Immature natural killer cell (primary cell): ENCODE measurements at regions not wholly inside any gene's neighbourhood (a gene's known extent, or its start where the extent isn't known, plus 50 kb on each side); places are given as distances from the start of the nearest gene placed in this dataset.

Source experiments
- DNase-seq, 3 donors: peaks; one replicate each; pipeline ENCODE4 v3.0.0; 2022; ENCODE audit warnings: mixed read lengths in 1 of 3
- H3K27ac Mint-ChIP-seq, 6 donors: one replicate each; pipeline ENCODE4 v1.8.0; 2020; ENCODE audit warnings: mixed read lengths in 6 of 6, mild to moderate bottlenecking in 5 of 6, inconsistent platforms in 4 of 6, moderate library complexity in 3 of 6
- H3K27me3 Mint-ChIP-seq, 3 donors: one replicate each; pipeline ENCODE4 v1.8.0; 2020 to 2021; ENCODE audit warnings: low read depth in 3 of 3, mild to moderate bottlenecking in 3 of 3, mixed read lengths in 3 of 3, moderate library complexity in 3 of 3, inconsistent platforms in 1 of 3
- H3K36me3 Mint-ChIP-seq, 3 donors: one replicate each; pipeline ENCODE4 v1.8.0; 2020; ENCODE audit warnings: mixed read lengths in 3 of 3, inconsistent platforms in 2 of 3, mild to moderate bottlenecking in 2 of 3
- H3K4me1 Mint-ChIP-seq, 2 donors: one replicate each; pipeline ENCODE4 v1.8.0; 2020; ENCODE audit warnings: inconsistent platforms in 2 of 2, mild to moderate bottlenecking in 2 of 2, mixed read lengths in 2 of 2, moderate library complexity in 1 of 2
- H3K4me3 Mint-ChIP-seq, 5 donors: one replicate each; pipeline ENCODE4 v1.8.0; 2020; ENCODE audit warnings: mild to moderate bottlenecking in 5 of 5, mixed read lengths in 5 of 5, inconsistent platforms in 3 of 5, moderate library complexity in 3 of 5
- H3K9me3 Mint-ChIP-seq, 6 donors: one replicate each; pipeline ENCODE4 v1.8.0; 2020; ENCODE audit warnings: mild to moderate bottlenecking in 6 of 6, mixed read lengths in 6 of 6, inconsistent platforms in 4 of 6, moderate library complexity in 3 of 6

GRCh38 chr10:60728056-60728455 is 50.2 kb upstream of the CDK1 start:
- Mint-ChIP-seq H3K27ac (peak overlapping the region in 4 of 6 donors; percentile 45 to 89 (median 54)), H3K4me1 (peaks cover 30 to 42% of the 10 kb centered on the region in 2 donors), H3K27me3 (peaks cover 0 to 11% (median 0%) of the 10 kb centered on the region in 3 donors), H3K4me3 (peak overlapping the region; percentile 18 to 52 (median 29)), H3K36me3 (no peaks in the 10 kb centered on the region), H3K9me3 (peaks cover 0 to 3% (median 0%) of the 10 kb centered on the region in 6 donors)
- DNase-seq = peak; percentile 11 to 31 (median 13)

- no peaks in the 10 kb centered on the region for H3K36me3 Mint-ChIP-seq
- peaks cover 0 to 3% (median 0%) of the 10 kb centered on the region in 6 donors for H3K9me3 Mint-ChIP-seq
- H3K27me3 Mint-ChIP-seq = peaks cover 0 to 4% (median 0%) of the 10 kb centered on the region in 3 donors
- no peak overlapping the region for H3K4me3 Mint-ChIP-seq
- no peak for DNase-seq
- peaks cover 16 to 27% of the 10 kb centered on the region in 2 donors for H3K4me1 Mint-ChIP-seq
- no peak overlapping the region for H3K27ac Mint-ChIP-seq
Measured at GRCh38 chr10:60726257-60726656, 52.0 kb upstream of the CDK1 start.

- Mint-ChIP-seq H3K4me1 (peaks cover under 1 to 3% of the 10 kb centered on the region in 2 donors), H3K27ac (no peak overlapping the region), H3K9me3 (peaks cover 0 to 4% (median 0%) of the 10 kb centered on the region in 6 donors), H3K27me3 (peaks cover 2 to 4% (median 2%) of the 10 kb centered on the region in 3 donors), H3K36me3 (no peaks in the 10 kb centered on the region), H3K4me3 (no peak overlapping the region)
- no peak for DNase-seq
Measured at GRCh38 chr10:60722623-60723022, 55.7 kb upstream of the CDK1 start.

- Mint-ChIP-seq H3K4me3 (no peak overlapping the region), H3K27ac (no peak overlapping the region), H3K9me3 (peaks cover 0 to 4% (median 0%) of the 10 kb centered on the region in 6 donors), H3K27me3 (peaks cover 2 to 7% (median 2%) of the 10 kb centered on the region in 3 donors), H3K4me1 (peaks cover 1% of the 10 kb centered on the region in 2 donors), H3K36me3 (no peaks in the 10 kb centered on the region)
- no peak for DNase-seq
Measured at GRCh38 chr10:60719721-60720120, 58.6 kb upstream of the CDK1 start.

- no peak for DNase-seq
- no peaks in the 10 kb centered on the region for H3K36me3 Mint-ChIP-seq
- H3K27ac Mint-ChIP-seq = no peak overlapping the region
- peaks cover 0 to 1% (median 0%) of the 10 kb centered on the region in 6 donors for H3K9me3 Mint-ChIP-seq
- peaks cover 10% of the 10 kb centered on the region in 2 donors for H3K4me1 Mint-ChIP-seq
- H3K27me3 Mint-ChIP-seq = peaks cover 2 to 7% (median 2%) of the 10 kb centered on the region in 3 donors
- no peak overlapping the region for H3K4me3 Mint-ChIP-seq
Measured at GRCh38 chr10:60718886-60719285, 59.4 kb upstream of the CDK1 start.

- Mint-ChIP-seq H3K27me3 (peaks cover 2 to 3% (median 2%) of the 10 kb centered on the region in 3 donors), H3K9me3 (peaks cover 0 to 1% (median 0%) of the 10 kb centered on the region in 6 donors), H3K4me3 (no peak overlapping the region), H3K4me1 (peaks cover 13 to 18% of the 10 kb centered on the region in 2 donors), H3K27ac (no peak overlapping the region), H3K36me3 (no peaks in the 10 kb centered on the region)
- no peak for DNase-seq
Measured at GRCh38 chr10:60717852-60718251, 60.4 kb upstream of the CDK1 start.

- H3K27me3 Mint-ChIP-seq = peaks cover 0 to 4% (median 3%) of the 10 kb centered on the region in 3 donors
- H3K4me3 Mint-ChIP-seq = peak overlapping the region in 1 of 5 donors; percentile 10
- peaks cover 13 to 24% of the 10 kb centered on the region in 2 donors for H3K4me1 Mint-ChIP-seq
- peak overlapping the region in 1 of 6 donors; percentile 23 for H3K27ac Mint-ChIP-seq
- peaks cover 0 to 3% (median 0%) of the 10 kb centered on the region in 6 donors for H3K9me3 Mint-ChIP-seq
- no peaks in the 10 kb centered on the region for H3K36me3 Mint-ChIP-seq
- no peak for DNase-seq
Measured at GRCh38 chr10:60714233-60714632, 64.0 kb upstream of the CDK1 start.

GRCh38 chr10:60711496-60711895 is 66.8 kb upstream of the CDK1 start:
- Mint-ChIP-seq H3K9me3 (peaks cover 0 to 5% (median 0%) of the 10 kb centered on the region in 6 donors), H3K36me3 (no peaks in the 10 kb centered on the region), H3K27ac (no peak overlapping the region), H3K4me1 (peaks cover 23 to 37% of the 10 kb centered on the region in 2 donors), H3K27me3 (peaks cover 0 to 4% (median 0%) of the 10 kb centered on the region in 3 donors), H3K4me3 (no peak overlapping the region)
- no peak for DNase-seq

- Mint-ChIP-seq H3K27ac (no peak overlapping the region), H3K27me3 (peaks cover 0 to 4% (median 0%) of the 10 kb centered on the region in 3 donors), H3K36me3 (no peaks in the 10 kb centered on the region), H3K4me1 (peaks cover 23 to 37% of the 10 kb centered on the region in 2 donors), H3K4me3 (no peak overlapping the region), H3K9me3 (peaks cover 0 to 5% (median 0%) of the 10 kb centered on the region in 6 donors)
- no peak for DNase-seq
Measured at GRCh38 chr10:60710041-60710440, 68.2 kb upstream of the CDK1 start.

GRCh38 chr10:60708666-60709065 is 69.6 kb upstream of the CDK1 start:
- Mint-ChIP-seq H3K27me3 (peaks cover 0 to 4% (median 0%) of the 10 kb centered on the region in 3 donors), H3K4me1 (peaks cover 11 to 26% of the 10 kb centered on the region in 2 donors), H3K36me3 (no peaks in the 10 kb centered on the region), H3K27ac (peak overlapping the region in 3 of 6 donors; percentile 13 to 48 (median 23)), H3K9me3 (peaks cover 0 to 3% (median 0%) of the 10 kb centered on the region in 6 donors), H3K4me3 (peak overlapping the region in 1 of 5 donors; percentile 40)
- DNase-seq = peak in 2 of 3 donors; percentile 6 to 12

- Mint-ChIP-seq H3K27ac (peak overlapping the region in 1 of 6 donors; percentile 18), H3K4me3 (no peak overlapping the region), H3K4me1 (peaks cover 10 to 19% of the 10 kb centered on the region in 2 donors), H3K9me3 (peaks cover 0 to 3% (median 0%) of the 10 kb centered on the region in 6 donors), H3K36me3 (no peaks in the 10 kb centered on the region), H3K27me3 (peaks cover 0 to 4% (median 0%) of the 10 kb centered on the region in 3 donors)
- no peak for DNase-seq
Measured at GRCh38 chr10:60707841-60708240, 70.4 kb upstream of the CDK1 start.

- Mint-ChIP-seq H3K27ac (no peak overlapping the region), H3K9me3 (peaks cover 0 to 2% (median 0%) of the 10 kb centered on the region in 6 donors), H3K4me1 (peaks cover 10 to 19% of the 10 kb centered on the region in 2 donors), H3K27me3 (peaks cover 0 to 3% (median 0%) of the 10 kb centered on the region in 3 donors), H3K4me3 (no peak overlapping the region), H3K36me3 (no peaks in the 10 kb centered on the region)
- no peak for DNase-seq
Measured at GRCh38 chr10:60706146-60706545, 72.1 kb upstream of the CDK1 start.

- H3K9me3 Mint-ChIP-seq = peaks cover 0 to 2% (median 0%) of the 10 kb centered on the region in 6 donors
- H3K4me3 Mint-ChIP-seq = no peak overlapping the region
- peaks cover 0 to 3% (median 0%) of the 10 kb centered on the region in 3 donors for H3K27me3 Mint-ChIP-seq
- DNase-seq = no peak
- H3K27ac Mint-ChIP-seq = no peak overlapping the region
- H3K4me1 Mint-ChIP-seq = peaks cover 10 to 19% of the 10 kb centered on the region in 2 donors
- H3K36me3 Mint-ChIP-seq = no peaks in the 10 kb centered on the region
Measured at GRCh38 chr10:60705376-60705775, 72.9 kb upstream of the CDK1 start.

- Mint-ChIP-seq H3K27me3 (no peaks in the 10 kb centered on the region), H3K36me3 (no peaks in the 10 kb centered on the region), H3K4me1 (peaks cover 10 to 14% of the 10 kb centered on the region in 2 donors), H3K4me3 (no peak overlapping the region), H3K9me3 (peaks cover 0 to 2% (median 0%) of the 10 kb centered on the region in 6 donors), H3K27ac (no peak overlapping the region)
- DNase-seq = no peak
Measured at GRCh38 chr10:60704471-60704870, 73.8 kb upstream of the CDK1 start.
